Trophoblast cell (in vitro differentiated cells and primary cell): ENCODE measurements at regions not wholly inside any gene's neighbourhood (a gene's known extent, or its start where the extent isn't known, plus 50 kb on each side); places are given as distances from the start of the nearest gene placed in this dataset.

Experiments used
- DNase-seq, 2 donors: peaks; one replicate each; pipeline ENCODE4 v3.0.0-alpha.2; 2016
- H2AFZ ChIP-seq: 2 replicates; pipeline ENCODE4 v1.6.1; 2013; ENCODE audit warnings: low read length, moderate library complexity, mild to moderate bottlenecking; ENCODE audit not compliant: insufficient read depth, poor library complexity
- H2AK5ac ChIP-seq: 2 replicates; pipeline ENCODE4 v1.6.1; 2013; ENCODE audit warnings: mild to moderate bottlenecking, low read length
- H2BK120ac ChIP-seq: 2 replicates; pipeline ENCODE4 v1.6.1; 2013; ENCODE audit warnings: low read length, mild to moderate bottlenecking, moderate library complexity; ENCODE audit not compliant: insufficient read depth, poor library complexity
- H2BK12ac ChIP-seq: 2 replicates; pipeline ENCODE4 v1.6.1; 2013; ENCODE audit warnings: mild to moderate bottlenecking, low read length, moderate library complexity
- H2BK5ac ChIP-seq: 2 replicates; pipeline ENCODE4 v1.6.1; 2013; ENCODE audit warnings: low read length, low read depth, moderate library complexity, mild to moderate bottlenecking; ENCODE audit not compliant: poor library complexity
- H3K14ac ChIP-seq: 2 replicates; pipeline ENCODE4 v1.6.1; 2013; ENCODE audit warnings: mild to moderate bottlenecking, low read length
- H3K18ac ChIP-seq: 2 replicates; pipeline ENCODE4 v1.6.1; 2013; ENCODE audit warnings: mild to moderate bottlenecking, low read length
- H3K23ac ChIP-seq: 2 replicates; pipeline ENCODE4 v1.6.1; 2013; ENCODE audit warnings: low read length
- H3K27ac ChIP-seq: 2 replicates; pipeline ENCODE4 v1.5.1; 2013; ENCODE audit warnings: low read depth, mild to moderate bottlenecking, inconsistent platforms, low read length, moderate library complexity
- H3K27me3 ChIP-seq: 2 replicates; pipeline ENCODE4 v1.6.1; 2013; ENCODE audit warnings: inconsistent platforms, mild to moderate bottlenecking, low read length, moderate library complexity; ENCODE audit not compliant: insufficient read depth
- H3K36me3 ChIP-seq, 2 experiments: 1 replicate in 1 of 2; 2 replicates in 1 of 2; pipeline ENCODE4 v1.6.1; 2013; ENCODE audit warnings: low read length in 2 of 2, mild to moderate bottlenecking in 2 of 2, moderate library complexity in 1 of 2; ENCODE audit not compliant: insufficient read depth in 2 of 2, control insufficient read depth in 1 of 2
- H3K4ac ChIP-seq: 2 replicates; pipeline ENCODE4 v1.6.1; 2013; ENCODE audit warnings: low read depth, mild to moderate bottlenecking, low read length, moderate library complexity
- H3K4me1 ChIP-seq, 2 experiments: 1 replicate in 1 of 2; 2 replicates in 1 of 2; pipeline ENCODE4 v1.6.1; 2013; ENCODE audit warnings: low read length in 2 of 2, mild to moderate bottlenecking in 2 of 2, moderate library complexity in 1 of 2; ENCODE audit not compliant: insufficient read depth in 2 of 2, control insufficient read depth in 1 of 2
- H3K4me2 ChIP-seq: 2 replicates; pipeline ENCODE4 v1.6.1; 2013; ENCODE audit warnings: inconsistent platforms, mild to moderate bottlenecking, low read length, moderate library complexity
- H3K4me3 ChIP-seq: 2 replicates; pipeline ENCODE4 v1.5.1; 2013; ENCODE audit warnings: mild to moderate bottlenecking, low read depth, low read length, inconsistent platforms
- H3K79me1 ChIP-seq: one replicate; pipeline ENCODE4 v1.6.1; 2013; ENCODE audit warnings: low read length
- H3K79me2 ChIP-seq: 2 replicates; pipeline ENCODE4 v1.6.1; 2013; ENCODE audit warnings: low read length, mild to moderate bottlenecking; ENCODE audit not compliant: control insufficient read depth, insufficient read depth, poor library complexity
- H3K9ac ChIP-seq: 2 replicates; pipeline ENCODE4 v1.6.1; 2013; ENCODE audit warnings: mild to moderate bottlenecking, low read length
- H3K9me3 ChIP-seq: 2 replicates; pipeline ENCODE4 v1.6.1; 2013; ENCODE audit warnings: low read depth, mild to moderate bottlenecking, control low read depth, inconsistent platforms, low read length; ENCODE audit not compliant: insufficient read depth
- H4K12ac ChIP-seq: 2 replicates; pipeline ENCODE4 v1.6.1; 2013; ENCODE audit warnings: low read depth, mild to moderate bottlenecking, low read length, moderate library complexity
- H4K8ac ChIP-seq: 2 replicates; pipeline ENCODE4 v1.6.1; 2013; ENCODE audit warnings: low read depth, mild to moderate bottlenecking, low read length, moderate library complexity
- H4K91ac ChIP-seq: one replicate; pipeline ENCODE4 v1.6.1; 2013; ENCODE audit warnings: low read depth, mild to moderate bottlenecking, low read length, moderate library complexity
- WGBS: extraction: QIAGEN DNeasy Blood & Tissue Kit; methylation state at CpG from one replicate; pipeline ENCODE4 v1.1.7; 2013; ENCODE audit warnings: missing lambda C conversion rate; ENCODE audit not compliant: insufficient read length, insufficient coverage; ENCODE audit errors: extremely low coverage; 5-methylcytosine and 5-hydroxymethylcytosine counted together

DNA sequence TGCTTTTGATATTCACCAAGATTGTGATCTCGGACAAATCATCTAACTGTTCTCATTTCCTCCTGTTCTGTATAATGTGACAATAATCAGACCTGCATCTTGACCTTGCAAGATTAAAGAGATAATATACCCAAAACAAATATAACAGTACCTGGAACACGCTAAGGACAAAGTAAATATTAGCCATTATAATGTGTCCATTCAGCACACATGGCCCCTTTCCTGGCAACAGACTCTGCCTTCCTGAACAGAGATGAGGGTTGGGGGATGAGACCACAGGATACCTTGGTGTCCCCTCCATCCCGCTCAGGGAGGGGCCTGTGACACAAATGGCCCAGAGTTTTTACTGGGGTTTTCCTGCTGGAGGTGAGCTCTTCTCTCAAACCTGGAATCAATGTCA lies 143.4 kb upstream of the SERPINE2 start:
- Histone ChIP-seq H3K23ac (no peak overlapping the region), H4K12ac (no peak overlapping the region), H3K4ac (no peak overlapping the region), H3K27ac (no peak overlapping the region), H3K27me3 (no peaks in the 10 kb centered on the region), H2AK5ac (no peak overlapping the region), H3K4me3 (no peak overlapping the region), H3K79me2 (no peaks in the 10 kb centered on the region), H2BK120ac (no peak overlapping the region), H3K79me1 (no peaks in the 10 kb centered on the region), H2AFZ (no peak overlapping the region), H3K18ac (no peak overlapping the region), H2BK5ac (no peak overlapping the region), H4K8ac (no peak overlapping the region), H3K36me3 (no peaks in the 10 kb centered on the region), H4K91ac (no peak overlapping the region), H3K4me2 (no peak overlapping the region), H3K14ac (no peak overlapping the region), H3K9me3 (peaks cover 3% of the 10 kb centered on the region), H3K4me1 (no peaks in the 10 kb centered on the region), H2BK12ac (no peak overlapping the region), H3K9ac (no peak overlapping the region)
- WGBS, result no CpG with 5 or more reads among the region's 3 CpGs
- no peak for DNase-seq

- Histone ChIP-seq H3K4me3 (no peak overlapping the region), H3K79me2 (no peaks in the 10 kb centered on the region), H2BK120ac (no peak overlapping the region), H3K27ac (no peak overlapping the region), H3K4me2 (no peak overlapping the region), H3K4me1 (no peaks in the 10 kb centered on the region), H3K23ac (no peak overlapping the region), H4K12ac (no peak overlapping the region), H3K14ac (no peak overlapping the region), H2BK12ac (no peak overlapping the region), H3K79me1 (no peaks in the 10 kb centered on the region), H3K4ac (no peak overlapping the region), H3K27me3 (no peaks in the 10 kb centered on the region), H2AFZ (no peak overlapping the region), H3K9ac (no peak overlapping the region), H3K36me3 (no peaks in the 10 kb centered on the region), H3K9me3 (peaks cover 3% of the 10 kb centered on the region), H3K18ac (no peak overlapping the region), H4K91ac (no peak overlapping the region), H2BK5ac (no peak overlapping the region), H2AK5ac (no peak overlapping the region), H4K8ac (no peak overlapping the region)
- WGBS, result no CpG with 5 or more reads among the region's 6 CpGs
- peak in 1 of 2 donors; percentile 37 for DNase-seq
These were observed 142.6 kb upstream of the SERPINE2 start for GRCh38 chr2:224181534-224182155.

- WGBS, result no CpG with 5 or more reads among the region's 4 CpGs
- Histone ChIP-seq H3K4ac (no peak overlapping the region), H3K27ac (no peak overlapping the region), H3K9me3 (peaks cover 3% of the 10 kb centered on the region), H3K9ac (no peak overlapping the region), H3K36me3 (no peaks in the 10 kb centered on the region), H4K91ac (no peak overlapping the region), H2AK5ac (no peak overlapping the region), H3K4me1 (no peaks in the 10 kb centered on the region), H3K27me3 (no peaks in the 10 kb centered on the region), H2BK12ac (no peak overlapping the region), H4K8ac (no peak overlapping the region), H3K18ac (no peak overlapping the region), H2BK5ac (no peak overlapping the region), H3K14ac (no peak overlapping the region), H2AFZ (no peak overlapping the region), H3K4me3 (no peak overlapping the region), H3K4me2 (no peak overlapping the region), H3K79me2 (no peaks in the 10 kb centered on the region), H4K12ac (no peak overlapping the region), H3K79me1 (no peaks in the 10 kb centered on the region), H3K23ac (no peak overlapping the region), H2BK120ac (no peak overlapping the region)
- DNase-seq, result peak in 1 of 2 donors; percentile 5
These were observed 141.7 kb upstream of the SERPINE2 start for GRCh38 chr2:224180810-224181209.

DNA sequence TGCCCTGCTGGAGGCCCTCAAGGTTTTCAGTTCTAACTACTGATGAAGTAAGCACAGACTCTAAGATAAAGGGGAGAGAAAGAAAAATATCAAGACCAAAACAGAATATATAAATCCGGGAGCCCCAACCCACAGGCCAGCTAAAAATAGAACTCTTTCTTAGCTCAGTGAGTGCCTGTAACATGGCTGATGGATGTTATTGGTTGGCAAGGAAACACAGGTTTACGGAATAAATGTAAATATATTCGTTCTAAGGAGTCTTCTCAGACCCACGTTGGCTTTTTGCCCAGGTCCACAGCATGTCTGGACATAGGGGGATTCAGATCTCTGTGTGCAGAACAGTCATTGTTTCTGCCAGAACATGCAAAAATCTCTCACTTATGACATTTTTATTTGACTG lies 139.0 kb upstream of the SERPINE2 start:
- Histone ChIP-seq H3K79me1 (no peaks in the 10 kb centered on the region), H4K12ac (no peak overlapping the region), H3K36me3 (no peaks in the 10 kb centered on the region), H3K4me1 (no peaks in the 10 kb centered on the region), H3K27me3 (no peaks in the 10 kb centered on the region), H3K23ac (no peak overlapping the region), H2AK5ac (no peak overlapping the region), H2BK12ac (no peak overlapping the region), H3K79me2 (no peaks in the 10 kb centered on the region), H3K14ac (no peak overlapping the region), H3K27ac (no peak overlapping the region), H3K4me2 (no peak overlapping the region), H4K8ac (no peak overlapping the region), H4K91ac (no peak overlapping the region), H3K9me3 (peaks cover 3% of the 10 kb centered on the region), H2BK5ac (no peak overlapping the region), H3K4me3 (no peak overlapping the region), H2AFZ (no peak overlapping the region), H2BK120ac (no peak overlapping the region), H3K18ac (no peak overlapping the region), H3K9ac (no peak overlapping the region), H3K4ac (no peak overlapping the region)
- no peak for DNase-seq
- WGBS, result no CpG with 5 or more reads among the region's 4 CpGs
